H1 (cell line): ENCODE measurements at regions not wholly inside any gene's neighbourhood (a gene's known extent, or its start where the extent isn't known, plus 50 kb on each side); places are given as distances from the start of the nearest gene placed in this dataset.

Experiments
- ATF3 ChIP-seq: IDR thresholded peaks from 2 replicates; pipeline ENCODE4 v1.6.1; 2011; ENCODE audit warnings: low read depth, mild to moderate bottlenecking, low read length; ENCODE audit not compliant: insufficient read depth
- CTBP2 ChIP-seq: IDR thresholded peaks from 2 replicates; pipeline ENCODE4 v1.7.0; 2011; ENCODE audit warnings: borderline replicate concordance, mild to moderate bottlenecking, moderate library complexity, mixed read lengths, low read length; ENCODE audit not compliant: insufficient read depth, insufficient read length
- MAFK ChIP-seq: IDR thresholded peaks from 2 replicates; pipeline ENCODE4 v1.6.1; 2012; ENCODE audit warnings: low read depth, mild to moderate bottlenecking, improper control_type of control experiment, low read length
- SIRT6 ChIP-seq: IDR thresholded peaks from one replicate; pipeline ENCODE4 v1.7.1; 2012; ENCODE audit warnings: low read length, inconsistent platforms
- TCF12 ChIP-seq: IDR thresholded peaks from 2 replicates; pipeline ENCODE4 v1.6.1; 2011; ENCODE audit warnings: low read depth, mild to moderate bottlenecking, low read length
- YY1 ChIP-seq: IDR thresholded peaks from 2 replicates; pipeline ENCODE4 v1.6.1; 2011; ENCODE audit warnings: low read depth, mild to moderate bottlenecking, low read length
- TF ChIP-seq, protein P1 (sequence below), 3 experiments: IDR thresholded peaks; 1 replicate in 2 of 3; 2 replicates in 1 of 3; pipeline versions ENCODE4 v1.5.1 to v1.6.1; 2011; ENCODE audit warnings: low read length in 3 of 3, mild to moderate bottlenecking in 3 of 3, inconsistent platforms in 2 of 3, low read depth in 1 of 3, moderate library complexity in 1 of 3; ENCODE audit not compliant: insufficient read depth in 1 of 3; ENCODE audit errors: control extremely low read depth in 1 of 3

- TF ChIP-seq CTBP2 (no peak), SIRT6 (no peak), ATF3 (no peak), YY1 (no peak), MAFK (no peak), TCF12 (no peak)
- TF ChIP-seq, protein P1, sequence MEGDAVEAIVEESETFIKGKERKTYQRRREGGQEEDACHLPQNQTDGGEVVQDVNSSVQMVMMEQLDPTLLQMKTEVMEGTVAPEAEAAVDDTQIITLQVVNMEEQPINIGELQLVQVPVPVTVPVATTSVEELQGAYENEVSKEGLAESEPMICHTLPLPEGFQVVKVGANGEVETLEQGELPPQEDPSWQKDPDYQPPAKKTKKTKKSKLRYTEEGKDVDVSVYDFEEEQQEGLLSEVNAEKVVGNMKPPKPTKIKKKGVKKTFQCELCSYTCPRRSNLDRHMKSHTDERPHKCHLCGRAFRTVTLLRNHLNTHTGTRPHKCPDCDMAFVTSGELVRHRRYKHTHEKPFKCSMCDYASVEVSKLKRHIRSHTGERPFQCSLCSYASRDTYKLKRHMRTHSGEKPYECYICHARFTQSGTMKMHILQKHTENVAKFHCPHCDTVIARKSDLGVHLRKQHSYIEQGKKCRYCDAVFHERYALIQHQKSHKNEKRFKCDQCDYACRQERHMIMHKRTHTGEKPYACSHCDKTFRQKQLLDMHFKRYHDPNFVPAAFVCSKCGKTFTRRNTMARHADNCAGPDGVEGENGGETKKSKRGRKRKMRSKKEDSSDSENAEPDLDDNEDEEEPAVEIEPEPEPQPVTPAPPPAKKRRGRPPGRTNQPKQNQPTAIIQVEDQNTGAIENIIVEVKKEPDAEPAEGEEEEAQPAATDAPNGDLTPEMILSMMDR (IDR thresholded peaks at IDR 0.05; ENCODE audit: control extremely low read depth in 1 of 3, insufficient read depth in 1 of 3, low read depth in 1 of 3, low read length in 3 of 3) = no peak
- TF ChIP-seq, all 59 proteins: peak for 0
These were observed 824.0 kb upstream of the ID2 start (continued) for GRCh38 chr2:7857904-7858303.
